ENCODE measurements at regions not wholly inside any gene's neighbourhood (a gene's known extent, or its start where the extent isn't known, plus 50 kb on each side); places are given as distances from the start of the nearest gene placed in this dataset.
A peak's percentile ranks its signal among the peaks of the same experiment; 100 is the strongest.
"Not testable (repeated sequence)": the region's sequence is repeated elsewhere in the genome, so short reads cannot be mapped to it uniquely, and the experiment has no call there.

DNA sequence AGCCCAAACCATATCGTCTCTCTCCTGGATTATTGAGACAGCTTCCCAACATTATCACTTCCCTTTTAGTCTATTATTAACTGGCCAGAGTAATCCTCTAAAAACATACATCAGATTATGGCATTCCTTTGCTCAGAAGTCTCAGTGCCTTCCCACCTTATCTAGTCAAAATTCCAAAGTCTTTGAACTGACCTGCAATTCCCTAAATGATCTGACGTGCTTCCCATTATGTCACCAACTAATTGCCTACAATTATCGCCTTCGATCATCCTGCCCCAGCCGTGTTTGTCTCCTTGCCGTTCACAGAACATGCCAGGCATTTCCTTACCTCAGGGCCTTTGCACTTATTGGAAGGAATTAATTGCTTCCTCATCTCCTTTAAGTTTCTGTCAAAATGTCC, 332.4 kb downstream of the IRS1 start:
- DNase-seq: no peak

- DNase-seq: peak; percentile 48
These were observed 333.0 kb downstream of the IRS1 start for GRCh38 chr2:226466589-226466988.

- DNase-seq: no peak
These were observed 333.5 kb downstream of the IRS1 start for GRCh38 chr2:226466124-226466523.

GRCh38 chr2:226464380-226464779, 335.2 kb downstream of the IRS1 start:
- DNase-seq: no peak

- DNase-seq: no peak
These were observed 336.5 kb downstream of the IRS1 start for GRCh38 chr2:226463154-226463553.

DNA sequence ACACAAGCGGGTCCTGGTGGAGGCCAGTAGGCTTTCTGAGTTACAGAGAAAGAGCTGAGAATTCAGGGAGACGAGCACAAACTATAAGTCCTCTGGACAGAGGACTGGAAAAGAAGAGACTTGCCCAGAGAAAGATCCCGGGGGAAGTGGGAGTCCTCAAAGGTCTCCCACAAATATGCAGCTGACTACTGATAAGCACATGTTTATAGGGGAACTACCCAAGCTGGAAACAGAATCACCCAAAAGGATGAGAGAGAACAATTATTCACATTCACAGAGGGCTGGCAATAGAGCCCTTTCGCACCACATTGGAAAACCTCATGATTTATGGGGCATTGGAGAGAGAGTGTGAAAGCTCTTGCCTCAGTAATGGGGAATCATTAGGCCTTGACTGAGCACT, 337.6 kb downstream of the IRS1 start:
- no peak for DNase-seq

DNA sequence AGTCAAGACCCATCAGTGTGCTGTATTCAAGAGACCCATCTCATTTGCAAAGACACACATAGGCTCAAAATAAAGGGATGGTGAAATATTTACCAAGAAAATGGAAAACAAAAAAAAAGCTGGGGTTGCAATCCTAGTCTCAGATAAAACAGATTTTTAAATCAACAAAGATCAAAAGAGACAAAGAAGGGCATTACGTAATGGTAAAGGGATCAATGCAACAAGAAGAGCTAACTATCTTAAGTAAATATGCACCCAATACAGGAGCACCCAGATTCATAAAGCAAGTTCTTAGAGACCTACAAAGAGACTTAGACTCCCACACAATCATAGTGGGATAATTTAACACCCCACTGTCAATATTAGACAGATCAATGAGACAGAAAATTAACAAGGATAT, 343.5 kb downstream of the IRS1 start:
- not testable (repeated sequence) for DNase-seq

- no peak for DNase-seq
These were observed 346.9 kb downstream of the IRS1 start for GRCh38 chr2:226452768-226453167.

- no peak for DNase-seq
These were observed 348.1 kb downstream of the IRS1 start for GRCh38 chr2:226451486-226451885.

DNA sequence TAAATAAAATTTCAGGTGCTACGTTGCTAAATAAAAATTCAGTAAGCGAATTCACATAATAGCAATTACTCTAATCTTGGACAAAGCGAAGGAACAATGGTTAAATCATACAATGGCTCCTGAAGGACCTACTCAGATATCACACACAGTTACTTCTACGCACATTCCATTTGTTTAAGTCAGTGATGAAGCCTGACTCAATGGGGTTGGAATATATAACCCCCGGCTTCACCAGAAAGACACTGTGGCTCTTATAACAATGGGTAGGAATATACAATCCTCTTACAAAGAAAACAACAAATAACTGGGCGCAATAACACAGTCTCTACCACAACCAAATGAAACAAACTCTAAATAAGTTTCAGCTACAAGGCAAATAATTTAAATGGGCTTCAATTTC, 349.5 kb downstream of the IRS1 start:
- no peak for DNase-seq

- DNase-seq: peak; percentile 60
These were observed 352.0 kb downstream of the IRS1 start for GRCh38 chr2:226447338-226448300.

GRCh38 chr2:226446406-226447001, 353.1 kb downstream of the IRS1 start:
- DNase-seq: no peak

- no peak for DNase-seq
These were observed 354.3 kb downstream of the IRS1 start for GRCh38 chr2:226445216-226445861.

GRCh38 chr2:226443112-226443511, 356.5 kb downstream of the IRS1 start:
- DNase-seq: no peak

DNA sequence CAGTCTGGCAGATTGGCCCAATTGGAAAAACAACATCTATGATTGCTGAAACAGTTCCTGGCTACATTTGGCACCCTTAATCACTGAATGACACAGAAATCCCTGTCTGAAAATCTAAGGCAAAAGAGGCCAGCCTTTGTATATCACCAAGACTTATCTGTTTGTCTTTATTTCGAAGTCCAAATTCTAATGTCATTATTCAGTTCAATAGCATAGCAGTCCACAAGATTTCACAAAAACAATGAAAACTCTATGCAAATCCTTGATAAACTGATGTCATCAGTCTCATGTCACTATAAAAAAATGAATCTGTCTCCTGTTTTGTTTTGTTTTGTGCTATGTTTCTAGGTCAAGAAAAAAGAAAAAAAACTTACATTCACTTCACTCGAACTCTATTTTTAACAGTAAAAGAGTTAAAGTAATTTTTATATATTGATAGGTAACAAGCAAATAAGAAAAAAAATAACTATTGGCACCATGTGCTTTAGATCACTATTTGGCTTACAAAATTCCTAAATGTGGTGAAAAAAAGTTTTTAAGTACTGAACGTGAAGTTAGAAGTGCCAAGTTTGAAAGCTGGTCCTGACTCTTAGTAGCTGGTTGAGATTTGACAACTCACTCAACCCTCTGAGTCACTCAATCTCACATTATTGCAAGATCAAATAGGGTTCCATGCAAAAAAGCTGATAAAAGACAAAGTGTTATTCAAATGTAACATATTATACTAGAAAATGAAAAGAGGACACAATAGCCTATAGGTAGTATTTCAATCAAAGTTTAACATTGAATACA, 359.3 kb downstream of the IRS1 start:
- no peak for DNase-seq

DNA sequence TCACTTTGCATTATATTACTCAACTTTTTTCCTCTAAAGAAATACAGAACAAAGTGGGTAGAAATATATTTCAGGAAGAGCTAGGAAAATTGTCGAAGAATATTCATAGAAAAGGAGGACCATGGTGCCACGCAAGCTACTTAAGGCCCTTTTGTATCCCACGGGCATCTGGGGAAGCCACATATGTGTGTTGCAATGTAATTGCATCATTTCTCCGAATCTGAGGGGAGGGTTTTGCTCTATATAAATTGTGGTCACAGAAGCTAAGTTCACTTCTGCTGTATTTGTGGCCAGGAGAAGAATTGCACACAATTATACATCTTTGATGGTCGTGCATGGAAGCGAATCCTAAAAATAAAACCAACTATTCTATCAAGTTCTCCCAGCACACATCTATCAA, 360.3 kb downstream of the IRS1 start:
- no peak for DNase-seq

DNA sequence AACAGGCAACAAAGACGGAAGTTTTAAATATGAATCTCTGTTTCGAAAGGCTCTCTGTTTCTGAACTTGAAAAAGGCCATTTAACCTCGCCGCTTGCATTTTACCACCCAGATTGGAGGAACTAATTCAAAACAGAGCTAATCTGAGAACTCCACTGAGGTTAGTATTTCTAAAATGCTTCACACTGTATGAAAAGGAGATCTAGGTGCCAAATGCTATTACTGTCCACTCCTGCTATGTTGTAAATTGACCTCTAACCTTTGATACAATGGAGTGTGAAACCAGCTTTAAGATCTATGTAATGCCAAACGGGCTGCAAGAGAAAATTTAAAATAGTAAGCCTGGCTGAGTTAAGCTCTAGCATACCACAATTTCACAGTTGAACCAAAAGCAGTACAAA, 364.5 kb downstream of the IRS1 start:
- DNase-seq: no peak

DNA sequence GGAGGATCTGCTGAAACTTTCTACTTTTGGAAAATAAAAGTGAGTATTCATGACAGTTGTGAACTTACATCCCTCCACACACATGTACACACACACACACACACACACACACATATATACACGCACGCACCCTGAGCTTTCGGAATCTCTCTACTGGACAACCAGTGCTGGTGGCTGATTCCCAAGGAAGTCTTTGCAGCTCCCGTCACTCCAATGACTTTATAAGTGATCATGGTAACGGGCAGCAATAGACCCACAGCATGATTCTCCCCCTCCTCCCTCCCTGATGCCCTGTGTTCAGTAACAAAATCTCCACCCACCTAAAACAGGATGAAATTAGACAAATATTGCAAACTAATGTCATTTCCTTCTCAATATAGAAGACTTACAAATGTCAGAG, 364.9 kb downstream of the IRS1 start:
- no peak for DNase-seq

DNA sequence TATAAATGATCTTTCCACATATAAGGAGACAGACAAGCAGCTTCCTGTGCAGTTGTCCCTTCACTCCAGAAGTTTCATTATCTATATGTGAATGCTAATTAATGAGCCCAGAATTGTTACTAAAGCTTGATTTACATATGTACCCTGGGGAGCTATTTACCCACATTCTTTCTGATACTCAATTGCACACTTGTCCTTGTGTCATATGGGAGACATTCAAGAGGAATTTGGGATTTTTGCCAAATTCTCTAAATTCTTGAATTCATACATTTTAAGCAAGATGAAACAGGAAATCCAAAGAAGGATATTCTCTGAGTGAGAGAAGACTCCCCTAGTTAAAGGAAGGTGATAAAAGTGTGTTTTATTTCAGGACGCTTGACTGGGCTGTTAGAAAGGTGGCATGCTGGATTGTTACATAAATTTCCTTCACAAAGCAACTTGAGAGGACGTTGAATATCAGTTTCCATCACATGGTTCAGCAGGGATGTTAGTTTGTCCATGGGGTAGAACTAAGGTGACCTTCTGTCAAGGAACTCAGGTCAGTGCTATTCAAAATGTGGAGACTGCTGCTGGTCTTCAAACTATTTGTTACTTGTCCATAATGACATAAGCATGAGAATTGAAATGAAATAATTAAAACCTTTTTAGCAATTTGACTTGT, 368.2 kb downstream of the IRS1 start:
- DNase-seq: peak; percentile 46

DNA sequence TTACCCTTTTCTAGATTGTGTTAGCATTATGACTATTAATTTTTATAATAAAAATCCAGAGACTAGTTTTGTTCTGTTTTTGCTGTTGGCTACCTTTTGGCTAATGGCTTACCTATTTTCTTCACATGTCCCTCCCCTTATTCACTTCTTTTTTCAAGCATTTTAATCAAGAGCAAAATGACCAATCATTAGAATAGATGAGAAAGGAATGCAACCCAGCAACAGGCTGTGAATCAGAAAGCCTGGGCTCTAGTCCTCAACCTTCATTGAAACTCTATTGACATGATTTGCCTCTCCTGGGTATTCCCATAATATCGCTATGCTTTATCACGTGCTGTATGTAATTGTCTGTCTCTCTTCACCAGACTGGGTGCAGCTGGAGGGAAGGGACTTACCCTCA, 370.1 kb downstream of the IRS1 start:
- peak; percentile 21 for DNase-seq

- DNase-seq: peak; percentile 82
These were observed 371.9 kb downstream of the IRS1 start for GRCh38 chr2:226427538-226428307.

DNA sequence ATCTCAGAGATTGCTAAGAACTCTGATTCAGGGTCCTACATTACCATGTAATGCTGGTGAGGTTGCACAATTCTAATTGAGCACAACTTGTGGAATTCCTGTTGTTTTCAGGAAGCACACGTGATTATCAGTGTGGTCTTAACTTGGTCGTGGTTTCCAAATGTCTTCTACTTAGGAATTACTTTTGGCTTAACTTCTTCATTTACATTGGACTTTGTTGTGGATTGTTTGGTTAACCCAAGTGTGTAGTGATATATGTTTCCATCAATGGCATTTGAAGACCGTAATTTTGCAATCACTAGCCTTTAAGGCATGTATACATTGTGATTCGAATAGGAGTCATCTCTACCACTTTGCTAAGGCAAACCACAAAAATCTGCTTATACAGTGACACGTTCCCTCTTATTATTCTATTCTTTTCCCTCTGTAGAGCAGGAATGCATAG, 373.3 kb downstream of the IRS1 start:
- DNase-seq: no peak
